ENCODE measurements at regions not wholly inside any gene's neighbourhood (a gene's known extent, or its start where the extent isn't known, plus 50 kb on each side); places are given as distances from the start of the nearest gene placed in this dataset.

- H3K36me3 Mint-ChIP-seq = no peaks in the 10 kb centered on the region
- intact Hi-C loops (cut with micrococcal nuclease) = no loop called here
- H3K9me3 Mint-ChIP-seq = peaks cover 0 to 4% (median 0%) of the 10 kb centered on the region in 11 donors
- Histone ChIP-seq H3K4me1 (ENCODE audit: control insufficient read depth in 2 of 2, insufficient read depth in 2 of 2, low read length in 2 of 2) (no peaks in the 10 kb centered on the region), H3K9me3 (ENCODE audit: control insufficient read depth in 2 of 3, low read length in 3 of 3) (no peaks in the 10 kb centered on the region), H3K27me3 (ENCODE audit: control insufficient read depth in 2 of 2, insufficient read depth in 2 of 2, low read length in 2 of 2) (no peaks in the 10 kb centered on the region), H3K27ac (ENCODE audit: low read depth, low read length) (no peak overlapping the region), H3K36me3 (ENCODE audit: control insufficient read depth in 2 of 3, insufficient read depth in 3 of 3, low read length in 3 of 3) (no peaks in the 10 kb centered on the region), H3K4me3 (ENCODE audit: low read length) (no peak overlapping the region)
- CTCF ChIA-PET = no interaction called here
- no peak overlapping the region for H3K27ac Mint-ChIP-seq
- H3K4me3 Mint-ChIP-seq = no peak overlapping the region
- POLR2A ChIA-PET = no interaction called here
- no peaks in the 10 kb centered on the region for H3K4me1 Mint-ChIP-seq
- peaks cover 0 to 3% (median 0%) of the 10 kb centered on the region in 5 donors for H3K27me3 Mint-ChIP-seq
- DNase-seq (no peak), ATAC-seq (no peak)
These were observed 324.1 kb downstream of the IGSF11 start for GRCh38 chr3:118710532-118710931.

GRCh38 chr3:118713502-118714207 is 321.0 kb downstream of the IGSF11 start:
- Mint-ChIP-seq H3K27ac (no peak overlapping the region), H3K9me3 (peaks cover 0 to 5% (median 0%) of the 10 kb centered on the region in 11 donors), H3K27me3 (no peaks in the 10 kb centered on the region), H3K4me3 (no peak overlapping the region), H3K4me1 (no peaks in the 10 kb centered on the region), H3K36me3 (no peaks in the 10 kb centered on the region)
- intact Hi-C loops (cut with micrococcal nuclease) = no loop called here
- DNase-seq (no peak), ATAC-seq (no peak)
- Histone ChIP-seq H3K27ac (ENCODE audit: low read depth, low read length) (no peak overlapping the region), H3K36me3 (ENCODE audit: control insufficient read depth in 2 of 3, insufficient read depth in 3 of 3, low read length in 3 of 3) (no peaks in the 10 kb centered on the region), H3K9me3 (ENCODE audit: control insufficient read depth in 2 of 3, low read length in 3 of 3) (no peaks in the 10 kb centered on the region), H3K4me1 (ENCODE audit: control insufficient read depth in 2 of 2, insufficient read depth in 2 of 2, low read length in 2 of 2) (no peaks in the 10 kb centered on the region), H3K4me3 (ENCODE audit: low read length) (no peak overlapping the region), H3K27me3 (ENCODE audit: control insufficient read depth in 2 of 2, insufficient read depth in 2 of 2, low read length in 2 of 2) (no peaks in the 10 kb centered on the region)
- ChIA-PET POLR2A (no interaction called here), CTCF (no interaction called here)

GRCh38 chr3:118714800-118715199 is 319.8 kb downstream of the IGSF11 start:
- H3K27ac Mint-ChIP-seq = no peak overlapping the region
- Histone ChIP-seq H3K27ac (ENCODE audit: low read depth, low read length) (no peak overlapping the region), H3K4me3 (ENCODE audit: low read length) (no peak overlapping the region), H3K36me3 (ENCODE audit: control insufficient read depth in 2 of 3, insufficient read depth in 3 of 3, low read length in 3 of 3) (no peaks in the 10 kb centered on the region), H3K4me1 (ENCODE audit: control insufficient read depth in 2 of 2, insufficient read depth in 2 of 2, low read length in 2 of 2) (no peaks in the 10 kb centered on the region), H3K27me3 (ENCODE audit: control insufficient read depth in 2 of 2, insufficient read depth in 2 of 2, low read length in 2 of 2) (no peaks in the 10 kb centered on the region), H3K9me3 (ENCODE audit: control insufficient read depth in 2 of 3, low read length in 3 of 3) (no peaks in the 10 kb centered on the region)
- POLR2A ChIA-PET = no interaction called here
- peaks cover 0 to 14% (median 2%) of the 10 kb centered on the region in 11 donors for H3K9me3 Mint-ChIP-seq
- DNase-seq (no peak), ATAC-seq (no peak)
- no peaks in the 10 kb centered on the region for H3K4me1 Mint-ChIP-seq
- CTCF ChIA-PET = no interaction called here
- no peaks in the 10 kb centered on the region for H3K36me3 Mint-ChIP-seq
- no peak overlapping the region for H3K4me3 Mint-ChIP-seq
- H3K27me3 Mint-ChIP-seq = no peaks in the 10 kb centered on the region
- intact Hi-C loops (cut with micrococcal nuclease) = no loop called here

- ChIA-PET CTCF (no interaction called here), POLR2A (no interaction called here)
- no peak overlapping the region for H3K27ac ChIP-seq (ENCODE audit: low read depth, low read length)
- H3K36me3 ChIP-seq (ENCODE audit: control insufficient read depth in 2 of 3, insufficient read depth in 3 of 3, low read length in 3 of 3) = no peaks in the 10 kb centered on the region
- Mint-ChIP-seq H3K36me3 (no peaks in the 10 kb centered on the region), H3K4me3 (no peak overlapping the region), H3K27ac (no peak overlapping the region), H3K27me3 (peaks cover 0 to 6% (median 4%) of the 10 kb centered on the region in 5 donors), H3K9me3 (peaks cover 0 to 2% (median 0%) of the 10 kb centered on the region in 11 donors), H3K4me1 (no peaks in the 10 kb centered on the region)
- no peaks in the 10 kb centered on the region for H3K27me3 ChIP-seq (ENCODE audit: control insufficient read depth in 2 of 2, insufficient read depth in 2 of 2, low read length in 2 of 2)
- H3K9me3 ChIP-seq (ENCODE audit: control insufficient read depth in 2 of 3, low read length in 3 of 3) = no peaks in the 10 kb centered on the region
- ATAC-seq (no peak), DNase-seq (no peak)
- no peaks in the 10 kb centered on the region for H3K4me1 ChIP-seq (ENCODE audit: control insufficient read depth in 2 of 2, insufficient read depth in 2 of 2, low read length in 2 of 2)
- H3K4me3 ChIP-seq (ENCODE audit: low read length) = no peak overlapping the region
- intact Hi-C loops (cut with micrococcal nuclease) = no loop called here
These were observed 305.1 kb downstream of the IGSF11 start for GRCh38 chr3:118729546-118729945.

- Histone ChIP-seq H3K9me3 (ENCODE audit: control insufficient read depth in 2 of 3, low read length in 3 of 3) (no peaks in the 10 kb centered on the region), H3K4me3 (ENCODE audit: low read length) (no peak overlapping the region), H3K4me1 (ENCODE audit: control insufficient read depth in 2 of 2, insufficient read depth in 2 of 2, low read length in 2 of 2) (no peaks in the 10 kb centered on the region), H3K36me3 (ENCODE audit: control insufficient read depth in 2 of 3, insufficient read depth in 3 of 3, low read length in 3 of 3) (no peaks in the 10 kb centered on the region), H3K27me3 (ENCODE audit: control insufficient read depth in 2 of 2, insufficient read depth in 2 of 2, low read length in 2 of 2) (no peaks in the 10 kb centered on the region), H3K27ac (ENCODE audit: low read depth, low read length) (no peak overlapping the region)
- ChIA-PET POLR2A (no interaction called here), CTCF (no interaction called here)
- DNase-seq (no peak), ATAC-seq (no peak)
- intact Hi-C loops (cut with micrococcal nuclease) = no loop called here
- no peak overlapping the region for H3K4me3 Mint-ChIP-seq
- H3K27me3 Mint-ChIP-seq = peaks cover 0 to 13% (median 0%) of the 10 kb centered on the region in 5 donors
- no peaks in the 10 kb centered on the region for H3K4me1 Mint-ChIP-seq
- no peak overlapping the region for H3K27ac Mint-ChIP-seq
- no peaks in the 10 kb centered on the region for H3K36me3 Mint-ChIP-seq
- peaks cover 0 to 7% (median 0%) of the 10 kb centered on the region in 11 donors for H3K9me3 Mint-ChIP-seq
These were observed 300.0 kb downstream of the IGSF11 start for GRCh38 chr3:118734664-118735063.

GRCh38 chr3:118736107-118736506 is 298.5 kb downstream of the IGSF11 start:
- no peak for ATAC-seq
- no peak overlapping the region for H3K4me3 Mint-ChIP-seq
- no peak overlapping the region for H3K27ac Mint-ChIP-seq
- ChIA-PET POLR2A (no interaction called here), CTCF (no interaction called here)
- no peaks in the 10 kb centered on the region for H3K36me3 Mint-ChIP-seq
- H3K9me3 Mint-ChIP-seq = peaks cover 0 to 8% (median 3%) of the 10 kb centered on the region in 11 donors
- intact Hi-C loops (cut with micrococcal nuclease) = no loop called here
- Histone ChIP-seq H3K4me1 (ENCODE audit: control insufficient read depth in 2 of 2, insufficient read depth in 2 of 2, low read length in 2 of 2) (no peaks in the 10 kb centered on the region), H3K9me3 (ENCODE audit: control insufficient read depth in 2 of 3, low read length in 3 of 3) (no peaks in the 10 kb centered on the region), H3K27me3 (ENCODE audit: control insufficient read depth in 2 of 2, insufficient read depth in 2 of 2, low read length in 2 of 2) (no peaks in the 10 kb centered on the region), H3K36me3 (ENCODE audit: control insufficient read depth in 2 of 3, insufficient read depth in 3 of 3, low read length in 3 of 3) (no peaks in the 10 kb centered on the region), H3K27ac (ENCODE audit: low read depth, low read length) (no peak overlapping the region), H3K4me3 (ENCODE audit: low read length) (no peak overlapping the region)
- DNase-seq = no peak
- H3K27me3 Mint-ChIP-seq = peaks cover 0 to 13% (median 0%) of the 10 kb centered on the region in 5 donors
- no peaks in the 10 kb centered on the region for H3K4me1 Mint-ChIP-seq

GRCh38 chr3:118740722-118741290 is 293.8 kb downstream of the IGSF11 start:
- CTCF ChIA-PET = no interaction called here
- POLR2A ChIA-PET = no interaction called here
- H3K27ac Mint-ChIP-seq = no peak overlapping the region

More at GRCh38 chr3:118740722-118741290, 293.8 kb downstream of the IGSF11 start:
- ATAC-seq (no peak), DNase-seq (no peak)
- Mint-ChIP-seq H3K4me1 (no peaks in the 10 kb centered on the region), H3K9me3 (peaks cover 0 to 19% (median 4%) of the 10 kb centered on the region in 11 donors), H3K4me3 (no peak overlapping the region), H3K36me3 (no peaks in the 10 kb centered on the region), H3K27me3 (peaks cover 0 to 13% (median 0%) of the 10 kb centered on the region in 5 donors)
- no peak overlapping the region for H3K4me3 ChIP-seq (ENCODE audit: low read length)
- no peaks in the 10 kb centered on the region for H3K36me3 ChIP-seq (ENCODE audit: control insufficient read depth in 2 of 3, insufficient read depth in 3 of 3, low read length in 3 of 3)
- intact Hi-C loops (cut with micrococcal nuclease) = no loop called here
- H3K9me3 ChIP-seq (ENCODE audit: control insufficient read depth in 2 of 3, low read length in 3 of 3) = no peaks in the 10 kb centered on the region
- H3K27ac ChIP-seq (ENCODE audit: low read depth, low read length) = no peak overlapping the region
- H3K4me1 ChIP-seq (ENCODE audit: control insufficient read depth in 2 of 2, insufficient read depth in 2 of 2, low read length in 2 of 2) = no peaks in the 10 kb centered on the region
- no peaks in the 10 kb centered on the region for H3K27me3 ChIP-seq (ENCODE audit: control insufficient read depth in 2 of 2, insufficient read depth in 2 of 2, low read length in 2 of 2)

All from naive thymus-derived CD4-positive, alpha-beta T cell (primary cell).